CD8-positive, alpha-beta memory T cell (primary cell): ENCODE measurements at regions not wholly inside any gene's neighbourhood (a gene's known extent, or its start where the extent isn't known, plus 50 kb on each side); places are given as distances from the start of the nearest gene placed in this dataset.
"Not testable (repeated sequence)": the region's sequence is repeated elsewhere in the genome, so short reads cannot be mapped to it uniquely, and the experiment has no call there.

Source experiments
- CTCF ChIA-PET: fragments of 350-600 bp; sonication (Branson Sonifier 250); formaldehyde crosslinking; loops from one replicate; lab custom pipeline; 2021; ENCODE audit warnings: antibody characterized with exemption; lab: Charles Lee
- POLR2A ChIA-PET: fragments of 350-600 bp; sonication (Branson Sonifier 250); formaldehyde crosslinking; loops from one replicate; lab custom pipeline; 2021; ENCODE audit warnings: antibody characterized with exemption; lab: Charles Lee
- DNase-seq, 5 donors: peaks; one replicate each; pipeline versions ENCODE4 v3.0.0 to v3.0.0-alpha.2; 2020 to 2022; ENCODE audit warnings: mixed read lengths in 1 of 5
- H3K27ac ChIP-seq: one replicate; pipeline ENCODE4 v1.7.0; 2013; ENCODE audit warnings: low read depth, mild to moderate bottlenecking, low read length, moderate library complexity
- H3K27me3 ChIP-seq: 2 replicates; pipeline ENCODE4 v1.7.0; 2013; ENCODE audit warnings: low read length, mild to moderate bottlenecking; ENCODE audit not compliant: insufficient read depth, poor library complexity, severe bottlenecking
- H3K36me3 ChIP-seq: 2 replicates; pipeline ENCODE4 v1.7.0; 2013; ENCODE audit warnings: mild to moderate bottlenecking, low read length, moderate library complexity; ENCODE audit not compliant: insufficient read depth
- H3K4me1 ChIP-seq: 2 replicates; pipeline ENCODE4 v1.7.0; 2013; ENCODE audit warnings: mild to moderate bottlenecking, low read length, moderate library complexity; ENCODE audit not compliant: insufficient read depth
- H3K4me3 ChIP-seq: 2 replicates; pipeline ENCODE4 v1.7.0; 2013; ENCODE audit warnings: mild to moderate bottlenecking, low read length
- H3K9me3 ChIP-seq: 2 replicates; pipeline ENCODE4 v1.7.0; 2013; ENCODE audit warnings: mild to moderate bottlenecking, low read length
- H3K27ac Mint-ChIP-seq, 8 donors: one replicate each; pipeline ENCODE4 v1.8.0; 2020 to 2021; ENCODE audit warnings: mixed read lengths in 8 of 8, mild to moderate bottlenecking in 6 of 8, inconsistent platforms in 3 of 8, moderate library complexity in 3 of 8
- H3K27me3 Mint-ChIP-seq, 2 donors: one replicate each; pipeline ENCODE4 v1.8.0; 2020 to 2021; ENCODE audit warnings: mixed read lengths in 2 of 2, mild to moderate bottlenecking in 1 of 2, moderate library complexity in 1 of 2
- H3K36me3 Mint-ChIP-seq, 3 donors: one replicate each; pipeline ENCODE4 v1.8.0; 2020 to 2021; ENCODE audit warnings: mixed read lengths in 3 of 3, inconsistent platforms in 1 of 3, mild to moderate bottlenecking in 1 of 3
- H3K4me1 Mint-ChIP-seq, 3 donors: one replicate each; pipeline ENCODE4 v1.8.0; 2020 to 2021; ENCODE audit warnings: mixed read lengths in 3 of 3, inconsistent platforms in 1 of 3, mild to moderate bottlenecking in 1 of 3
- H3K4me3 Mint-ChIP-seq, 7 donors: one replicate each; pipeline ENCODE4 v1.8.0; 2020 to 2021; ENCODE audit warnings: mixed read lengths in 7 of 7, mild to moderate bottlenecking in 6 of 7, moderate library complexity in 4 of 7, inconsistent platforms in 2 of 7
- H3K9me3 Mint-ChIP-seq, 5 donors: one replicate each; pipeline ENCODE4 v1.8.0; 2020 to 2022; ENCODE audit warnings: mixed read lengths in 5 of 5, mild to moderate bottlenecking in 3 of 5, moderate library complexity in 2 of 5, inconsistent platforms in 1 of 5

DNA sequence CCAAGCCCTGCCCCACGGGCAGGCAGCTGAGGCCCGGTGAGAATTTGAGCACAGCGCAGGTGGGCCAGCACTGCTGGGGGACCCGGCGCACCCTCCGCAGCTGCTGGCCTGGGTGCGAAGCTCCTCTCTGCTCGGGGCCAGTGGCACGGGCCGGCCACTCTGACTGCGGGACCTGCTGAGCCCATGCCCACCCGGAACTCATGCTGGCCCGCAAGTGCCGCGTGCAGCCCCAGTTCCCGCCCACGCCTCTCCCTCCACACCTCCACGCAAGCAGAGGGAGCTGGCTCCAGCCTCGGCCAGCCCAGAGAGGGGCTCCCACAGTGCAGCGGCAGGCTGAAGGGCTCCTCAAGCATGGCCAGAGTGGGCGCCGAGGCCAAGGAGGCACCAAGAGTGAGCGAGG lies 190.1 kb upstream of the IGFBP7 start:
- CTCF ChIA-PET, H3K36me3 ChIP-seq, H3K4me3 ChIP-seq, H3K9me3 ChIP-seq, H3K4me1 Mint-ChIP-seq, H3K9me3 Mint-ChIP-seq, POLR2A ChIA-PET, H3K4me1 ChIP-seq, H3K36me3 Mint-ChIP-seq, H3K27ac Mint-ChIP-seq, H3K4me3 Mint-ChIP-seq, DNase-seq, H3K27ac ChIP-seq, H3K27me3 Mint-ChIP-seq, H3K27me3 ChIP-seq: not testable (repeated sequence)

GRCh38 chr4:57291911-57292310 lies 181.7 kb upstream of the IGFBP7 start:
- no peaks in the 10 kb centered on the region for H3K4me1 Mint-ChIP-seq
- POLR2A ChIA-PET = no interaction called here

DNA sequence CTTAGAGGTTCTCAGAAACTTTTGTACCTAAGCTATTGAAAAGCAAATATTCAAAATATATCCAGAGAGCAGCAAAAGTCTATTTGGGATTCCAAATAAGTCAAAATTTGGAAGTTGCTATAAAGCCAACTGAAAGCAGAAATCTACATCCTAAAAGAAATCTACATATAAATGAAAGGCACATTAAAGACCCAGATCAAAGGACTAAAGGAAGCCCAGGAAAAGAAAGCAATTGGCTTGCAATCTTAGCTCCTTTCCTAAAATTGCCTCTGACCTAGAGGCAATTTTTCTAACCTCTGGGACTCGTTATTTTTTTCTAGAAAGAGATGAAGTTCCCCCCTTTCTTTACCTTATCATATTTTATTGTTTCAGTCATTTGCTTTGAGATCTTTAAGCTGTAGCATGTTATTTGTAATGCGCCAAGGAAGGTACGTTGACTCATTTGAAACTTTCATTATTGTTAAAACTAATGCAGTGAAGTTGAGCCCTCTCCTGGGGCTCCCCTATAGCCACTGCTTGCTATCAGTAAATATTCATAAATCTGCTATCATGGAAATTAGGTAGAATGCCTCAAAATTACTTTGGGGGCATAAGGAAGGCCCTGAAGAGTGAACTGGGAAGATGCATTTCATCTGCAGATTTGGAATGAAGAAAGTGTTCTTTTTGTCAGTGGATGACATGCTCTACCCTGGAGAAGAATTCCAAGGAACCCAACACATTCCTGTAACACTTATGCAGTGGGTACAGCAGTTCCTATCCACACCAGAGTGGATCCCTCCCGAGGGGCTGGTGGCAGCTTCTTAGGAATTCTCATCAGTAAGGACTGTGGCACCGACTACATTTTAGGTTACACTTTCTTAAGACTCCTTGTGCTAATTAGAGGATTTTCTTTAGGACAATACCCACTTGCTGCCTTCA lies 177.8 kb upstream of the IGFBP7 start:
- H3K4me1 ChIP-seq = no peaks in the 10 kb centered on the region
- CTCF ChIA-PET = no interaction called here
- H3K9me3 ChIP-seq = no peaks in the 10 kb centered on the region
- Mint-ChIP-seq H3K9me3 (peaks cover 0 to 3% (median 0%) of the 10 kb centered on the region in 5 donors), H3K36me3 (no peaks in the 10 kb centered on the region), H3K27me3 (peaks cover 0 to 4% of the 10 kb centered on the region in 2 donors), H3K4me3 (no peak overlapping the region), H3K4me1 (no peaks in the 10 kb centered on the region), H3K27ac (no peak overlapping the region)
- H3K27ac ChIP-seq = no peak overlapping the region
- H3K36me3 ChIP-seq = no peaks in the 10 kb centered on the region
- DNase-seq = no peak
- no peaks in the 10 kb centered on the region for H3K27me3 ChIP-seq
- POLR2A ChIA-PET = no interaction called here
- H3K4me3 ChIP-seq = no peak overlapping the region

More at GRCh38 chr4:57291911-57292310, 181.7 kb upstream of the IGFBP7 start:
- Histone ChIP-seq H3K4me1 (no peaks in the 10 kb centered on the region), H3K36me3 (no peaks in the 10 kb centered on the region), H3K4me3 (no peak overlapping the region), H3K27me3 (no peaks in the 10 kb centered on the region), H3K9me3 (no peaks in the 10 kb centered on the region), H3K27ac (no peak overlapping the region)
- no peak overlapping the region for H3K4me3 Mint-ChIP-seq
- no peak for DNase-seq
- H3K27ac Mint-ChIP-seq = no peak overlapping the region
- H3K9me3 Mint-ChIP-seq = peaks cover 0 to 2% (median 0%) of the 10 kb centered on the region in 5 donors
- no peaks in the 10 kb centered on the region for H3K36me3 Mint-ChIP-seq
- CTCF ChIA-PET = no interaction called here
- H3K27me3 Mint-ChIP-seq = peaks cover 0 to 4% of the 10 kb centered on the region in 2 donors

DNA sequence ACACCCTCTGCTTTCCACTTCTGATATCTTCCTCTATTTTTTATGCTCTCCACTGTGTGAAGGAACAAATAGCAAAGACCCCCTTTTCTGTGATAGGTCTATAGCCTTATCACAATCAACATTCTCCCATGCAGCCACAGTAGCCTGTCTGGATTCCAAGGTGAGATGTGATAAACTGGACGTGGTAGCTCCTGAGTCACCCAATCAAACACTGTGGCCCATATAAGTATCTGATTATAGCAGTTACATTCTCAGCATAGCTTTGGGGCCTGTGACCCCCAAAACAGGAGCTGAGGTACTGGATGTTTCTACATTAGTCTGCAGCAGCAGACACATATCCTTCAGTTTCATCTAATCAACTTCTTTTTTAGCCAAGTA lies 172.7 kb upstream of the IGFBP7 start:
- peaks cover 0 to 6% of the 10 kb centered on the region in 2 donors for H3K27me3 Mint-ChIP-seq
- H3K36me3 Mint-ChIP-seq = no peaks in the 10 kb centered on the region
- H3K4me1 Mint-ChIP-seq = no peaks in the 10 kb centered on the region
- DNase-seq = no peak
- H3K4me3 Mint-ChIP-seq = no peak overlapping the region
- H3K27ac Mint-ChIP-seq = no peak overlapping the region
- Histone ChIP-seq H3K4me3 (no peak overlapping the region), H3K27me3 (no peaks in the 10 kb centered on the region), H3K4me1 (no peaks in the 10 kb centered on the region), H3K27ac (no peak overlapping the region), H3K36me3 (no peaks in the 10 kb centered on the region), H3K9me3 (no peaks in the 10 kb centered on the region)
- H3K9me3 Mint-ChIP-seq = peaks cover 0 to 3% (median 0%) of the 10 kb centered on the region in 5 donors
- CTCF ChIA-PET = no interaction called here
- POLR2A ChIA-PET = no interaction called here

- ChIA-PET CTCF (no interaction called here), POLR2A (no interaction called here)
- DNase-seq = no peak
- no peaks in the 10 kb centered on the region for H3K36me3 Mint-ChIP-seq
- H3K36me3 ChIP-seq = no peaks in the 10 kb centered on the region
- H3K9me3 Mint-ChIP-seq = peaks cover 0 to 3% (median 0%) of the 10 kb centered on the region in 5 donors
- H3K27me3 ChIP-seq = no peaks in the 10 kb centered on the region
- H3K27me3 Mint-ChIP-seq = peaks cover 0 to 2% of the 10 kb centered on the region in 2 donors
- H3K9me3 ChIP-seq = no peaks in the 10 kb centered on the region
- H3K4me3 Mint-ChIP-seq = no peak overlapping the region
- H3K27ac ChIP-seq = no peak overlapping the region
- no peaks in the 10 kb centered on the region for H3K4me1 ChIP-seq
- H3K27ac Mint-ChIP-seq = no peak overlapping the region
- no peak overlapping the region for H3K4me3 ChIP-seq
- H3K4me1 Mint-ChIP-seq = no peaks in the 10 kb centered on the region
These were observed 170.3 kb upstream of the IGFBP7 start for GRCh38 chr4:57280481-57280880.

DNA sequence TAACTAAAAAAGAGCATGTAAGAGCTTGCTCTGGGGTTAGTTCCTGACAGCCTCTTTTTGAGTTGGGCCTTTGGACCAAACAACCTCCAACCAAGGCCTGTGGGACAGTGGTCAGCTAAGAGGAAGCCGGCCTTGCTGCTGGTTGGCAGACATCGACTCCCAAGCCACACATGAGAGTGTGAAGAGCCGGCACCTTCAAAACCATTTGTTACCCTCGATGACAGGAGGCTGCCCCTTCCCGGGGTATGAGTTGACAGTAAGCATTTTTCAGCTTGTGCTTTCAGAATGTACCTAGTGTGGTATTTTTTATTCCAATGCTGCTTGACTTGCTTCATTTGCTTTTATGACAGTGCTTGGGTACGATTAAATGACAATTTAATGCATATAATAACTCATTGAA lies 168.6 kb upstream of the IGFBP7 start:
- H3K27ac ChIP-seq = no peak overlapping the region
- no peak overlapping the region for H3K27ac Mint-ChIP-seq
- no peaks in the 10 kb centered on the region for H3K4me1 ChIP-seq
- H3K4me1 Mint-ChIP-seq = no peaks in the 10 kb centered on the region
- no peaks in the 10 kb centered on the region for H3K27me3 ChIP-seq
- no peak overlapping the region for H3K4me3 ChIP-seq
- ChIA-PET CTCF (no interaction called here), POLR2A (interaction anchor here (0.7 kb wide), 1 partner anchor 146 kb away, joined by 5 read pairs; no protein-coding TSS in a partner anchor)
- H3K9me3 Mint-ChIP-seq = peaks cover 0 to 4% (median 0%) of the 10 kb centered on the region in 5 donors
- H3K36me3 ChIP-seq = no peaks in the 10 kb centered on the region
- no peaks in the 10 kb centered on the region for H3K9me3 ChIP-seq
- no peak overlapping the region for H3K4me3 Mint-ChIP-seq
- no peak for DNase-seq
- no peaks in the 10 kb centered on the region for H3K36me3 Mint-ChIP-seq
- H3K27me3 Mint-ChIP-seq = peaks cover 0 to 2% of the 10 kb centered on the region in 2 donors

- peaks cover 0 to 1% of the 10 kb centered on the region in 2 donors for H3K27me3 Mint-ChIP-seq
These were observed 163.9 kb upstream of the IGFBP7 start for GRCh38 chr4:57274082-57274481.

GRCh38 chr4:57270346-57270745 lies 160.2 kb upstream of the IGFBP7 start:
- ChIA-PET CTCF (interaction anchor here (1.3 kb wide), 1 partner anchor 72 kb away, joined by 3 read pairs; no protein-coding TSS in a partner anchor), POLR2A (no interaction called here)
- Histone ChIP-seq H3K27ac (no peak overlapping the region), H3K27me3 (no peaks in the 10 kb centered on the region), H3K9me3 (no peaks in the 10 kb centered on the region), H3K36me3 (no peaks in the 10 kb centered on the region), H3K4me1 (no peaks in the 10 kb centered on the region), H3K4me3 (no peak overlapping the region)
- Mint-ChIP-seq H3K27me3 (peaks cover 0 to under 1% of the 10 kb centered on the region in 2 donors), H3K9me3 (peaks cover 0 to 4% (median 0%) of the 10 kb centered on the region in 5 donors), H3K27ac (no peak overlapping the region), H3K4me3 (no peak overlapping the region), H3K4me1 (no peaks in the 10 kb centered on the region), H3K36me3 (no peaks in the 10 kb centered on the region)
- DNase-seq = no peak

More at GRCh38 chr4:57274082-57274481, 163.9 kb upstream of the IGFBP7 start:
- CTCF ChIA-PET = no interaction called here
- no peak for DNase-seq
- no peaks in the 10 kb centered on the region for H3K4me1 Mint-ChIP-seq
- Histone ChIP-seq H3K9me3 (no peaks in the 10 kb centered on the region), H3K4me3 (no peak overlapping the region), H3K27me3 (no peaks in the 10 kb centered on the region), H3K4me1 (no peaks in the 10 kb centered on the region), H3K27ac (no peak overlapping the region), H3K36me3 (no peaks in the 10 kb centered on the region)
- POLR2A ChIA-PET = no interaction called here
- no peaks in the 10 kb centered on the region for H3K36me3 Mint-ChIP-seq
- H3K9me3 Mint-ChIP-seq = peaks cover 0 to 4% (median 0%) of the 10 kb centered on the region in 5 donors
- H3K27ac Mint-ChIP-seq = no peak overlapping the region
- no peak overlapping the region for H3K4me3 Mint-ChIP-seq
